WI38 (cell line): ENCODE measurements at regions not wholly inside any gene's neighbourhood (a gene's known extent, or its start where the extent isn't known, plus 50 kb on each side); places are given as distances from the start of the nearest gene placed in this dataset.

Source experiments
- H3K4me3 ChIP-seq: 2 replicates; pipeline ENCODE4 v1.5.1; 2011; ENCODE audit warnings: low read depth, mild to moderate bottlenecking, control low read depth, low read length
- TF ChIP-seq, protein P1 (sequence below): IDR thresholded peaks from 2 replicates; pipeline ENCODE4 v1.5.1; 2012; ENCODE audit warnings: low read depth, mild to moderate bottlenecking, control low read depth, low read length

DNA sequence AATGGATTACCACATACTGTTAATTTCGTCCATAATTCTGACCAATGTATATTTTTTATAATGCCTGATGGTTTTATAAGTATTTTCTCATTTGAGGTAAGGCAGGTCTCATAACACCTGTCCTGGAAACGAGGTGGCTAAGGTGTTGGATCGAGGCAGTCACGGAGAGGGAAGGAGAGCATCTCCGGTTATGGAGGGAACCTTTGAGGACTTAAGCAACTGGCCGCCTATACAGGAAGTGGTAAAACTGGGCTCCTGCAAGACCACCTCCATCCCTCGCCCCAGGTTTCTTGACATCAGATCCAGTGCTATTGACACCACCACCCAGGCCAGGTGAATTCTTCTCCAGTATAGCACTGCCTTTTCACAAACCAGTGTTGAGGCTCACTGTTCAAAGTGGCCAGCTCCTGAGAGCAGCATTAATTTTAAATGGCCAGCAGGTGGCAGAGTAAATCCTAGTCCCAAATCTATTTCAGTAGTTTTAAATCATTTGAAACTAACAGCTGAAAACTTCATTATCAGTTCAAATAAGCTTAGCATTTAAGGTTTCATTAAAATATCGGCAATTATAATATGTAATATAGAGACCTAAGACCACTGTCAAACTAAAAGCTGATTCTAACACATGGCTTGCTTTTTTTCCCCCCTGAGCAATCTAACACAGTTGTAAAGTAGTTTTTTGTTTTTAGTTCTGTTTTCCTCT lies 100.8 kb downstream of the PPM1A start:
- TF ChIP-seq, protein P1, sequence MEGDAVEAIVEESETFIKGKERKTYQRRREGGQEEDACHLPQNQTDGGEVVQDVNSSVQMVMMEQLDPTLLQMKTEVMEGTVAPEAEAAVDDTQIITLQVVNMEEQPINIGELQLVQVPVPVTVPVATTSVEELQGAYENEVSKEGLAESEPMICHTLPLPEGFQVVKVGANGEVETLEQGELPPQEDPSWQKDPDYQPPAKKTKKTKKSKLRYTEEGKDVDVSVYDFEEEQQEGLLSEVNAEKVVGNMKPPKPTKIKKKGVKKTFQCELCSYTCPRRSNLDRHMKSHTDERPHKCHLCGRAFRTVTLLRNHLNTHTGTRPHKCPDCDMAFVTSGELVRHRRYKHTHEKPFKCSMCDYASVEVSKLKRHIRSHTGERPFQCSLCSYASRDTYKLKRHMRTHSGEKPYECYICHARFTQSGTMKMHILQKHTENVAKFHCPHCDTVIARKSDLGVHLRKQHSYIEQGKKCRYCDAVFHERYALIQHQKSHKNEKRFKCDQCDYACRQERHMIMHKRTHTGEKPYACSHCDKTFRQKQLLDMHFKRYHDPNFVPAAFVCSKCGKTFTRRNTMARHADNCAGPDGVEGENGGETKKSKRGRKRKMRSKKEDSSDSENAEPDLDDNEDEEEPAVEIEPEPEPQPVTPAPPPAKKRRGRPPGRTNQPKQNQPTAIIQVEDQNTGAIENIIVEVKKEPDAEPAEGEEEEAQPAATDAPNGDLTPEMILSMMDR: peak; percentile 38; the same call in 1 of the 2 replicates
- no peak overlapping the region for H3K4me3 ChIP-seq

DNA sequence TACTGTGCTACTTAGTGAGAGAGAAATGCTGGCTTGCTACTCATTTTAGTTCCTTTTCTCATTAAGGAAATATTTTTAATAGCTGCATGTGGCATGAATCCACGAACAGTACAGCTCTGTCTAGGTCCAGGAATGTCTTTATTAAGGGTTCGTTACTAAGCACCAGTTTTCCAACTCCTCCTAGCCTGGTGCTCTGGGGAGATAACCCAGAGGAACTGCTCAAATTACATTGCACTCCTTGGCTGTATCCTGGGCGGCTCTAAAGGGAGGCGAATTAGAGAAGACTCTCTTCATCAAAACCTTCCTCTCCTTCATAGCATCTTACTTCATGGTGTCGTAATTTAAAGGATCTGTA lies 101.3 kb downstream of the PPM1A start:
- TF ChIP-seq, protein P1: no peak
- H3K4me3 ChIP-seq: no peak overlapping the region

GRCh38 chr14:60353420-60353819 lies 104.4 kb downstream of the PPM1A start:
- TF ChIP-seq, protein P1: no peak
- no peak overlapping the region for H3K4me3 ChIP-seq

DNA sequence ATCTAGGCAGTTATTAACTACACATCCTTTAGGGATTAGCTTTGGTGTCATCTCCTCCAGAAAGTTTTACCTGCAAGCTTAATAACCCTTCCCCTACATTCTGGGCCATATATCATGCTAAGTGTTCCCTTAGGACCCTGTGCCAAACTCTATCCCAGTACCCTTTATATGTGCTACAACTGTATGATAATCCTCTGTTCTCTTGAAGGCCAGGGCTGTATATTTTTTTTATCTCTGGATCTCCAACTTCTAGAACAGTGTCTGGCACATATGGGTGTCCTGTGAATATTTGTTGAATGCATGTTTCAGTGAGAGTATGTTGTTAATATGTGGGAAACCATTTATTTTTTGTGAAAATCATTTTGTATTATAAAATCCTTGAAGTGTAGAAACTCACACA lies 106.7 kb downstream of the PPM1A start:
- TF ChIP-seq, protein P1: no peak
- H3K4me3 ChIP-seq: no peak overlapping the region

DNA sequence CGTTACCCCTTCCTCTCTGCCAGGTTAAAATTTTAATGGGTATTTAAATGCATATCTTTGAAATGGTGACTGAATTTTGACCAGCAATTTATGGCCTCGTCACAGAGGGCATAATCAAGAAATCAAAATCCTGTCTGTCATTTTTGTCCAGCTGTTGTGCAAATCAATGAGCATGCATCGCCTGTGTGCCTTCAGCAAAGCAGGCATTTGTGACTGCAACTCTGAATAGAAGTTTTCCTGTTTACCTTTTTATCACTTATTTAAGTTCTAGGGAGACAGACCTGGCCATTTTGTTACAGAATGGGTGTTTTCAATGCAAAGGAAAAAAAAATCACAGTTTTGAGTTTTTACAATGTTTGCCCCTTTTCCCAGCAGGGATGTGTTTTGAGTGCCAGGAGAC lies 107.4 kb downstream of the PPM1A start:
- TF ChIP-seq, protein P1: no peak
- H3K4me3 ChIP-seq: no peak overlapping the region

DNA sequence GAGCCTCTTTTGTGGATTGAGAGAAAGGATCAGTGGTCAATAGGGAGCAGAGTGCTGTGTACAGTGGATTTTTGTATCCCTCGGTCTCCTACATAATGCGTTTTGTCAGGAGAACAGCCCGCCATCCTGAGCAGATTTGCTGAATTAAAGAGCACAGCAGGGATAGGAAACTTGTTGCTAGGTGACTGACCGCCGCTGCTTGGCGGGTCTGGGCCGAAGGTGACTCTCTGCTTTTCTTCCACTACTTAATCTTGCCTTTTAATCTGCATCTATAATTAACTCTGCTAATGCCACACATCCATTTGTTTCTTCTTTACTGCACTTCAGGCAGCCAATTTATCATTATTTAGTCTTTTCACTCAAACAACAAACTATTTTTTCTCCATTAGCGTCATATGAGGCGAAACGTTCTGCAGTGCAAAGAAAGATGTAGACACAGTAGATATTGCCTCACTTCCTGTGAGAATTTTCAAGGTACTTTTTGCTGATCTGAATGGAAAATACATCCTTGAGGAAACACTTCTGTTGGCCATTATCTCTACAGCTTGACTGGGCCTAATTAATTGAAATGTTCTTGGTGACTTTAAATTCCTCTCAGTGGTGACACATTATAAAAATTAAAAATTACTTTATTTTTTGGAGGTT lies 108.0 kb downstream of the PPM1A start:
- TF ChIP-seq, protein P1: no peak
- no peak overlapping the region for H3K4me3 ChIP-seq

DNA sequence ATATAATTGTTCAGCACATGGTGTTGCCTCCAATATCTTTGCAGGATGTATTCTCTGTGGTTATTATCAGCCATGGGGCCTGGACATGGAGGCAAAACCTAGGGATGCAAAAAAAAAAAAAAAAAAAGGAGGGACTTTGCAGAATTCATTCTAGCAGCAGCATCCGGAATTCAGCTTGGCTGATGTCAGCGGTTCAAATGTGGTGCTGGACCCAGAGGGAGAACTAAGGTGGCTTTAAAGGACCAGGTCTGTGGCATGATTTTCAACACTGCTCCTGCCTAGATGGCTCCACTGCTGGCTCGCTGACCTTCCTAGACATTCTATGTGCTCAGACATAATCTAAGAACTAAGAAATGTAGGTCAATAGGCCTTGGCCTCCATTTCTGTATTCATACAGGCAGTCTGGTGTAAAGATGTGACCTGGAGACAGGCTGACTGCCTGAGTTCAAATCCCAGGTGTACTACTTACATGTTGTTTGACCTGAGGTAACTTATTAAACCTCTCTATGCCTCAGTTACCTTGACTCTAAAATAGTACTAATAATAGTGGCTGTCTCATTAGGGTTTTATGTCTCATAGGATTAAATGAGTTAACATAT lies 108.6 kb downstream of the PPM1A start:
- TF ChIP-seq, protein P1: no peak
- H3K4me3 ChIP-seq: no peak overlapping the region
